ENCODE measurements at regions not wholly inside any gene's neighbourhood (a gene's known extent, or its start where the extent isn't known, plus 50 kb on each side); places are given as distances from the start of the nearest gene placed in this dataset.

GRCh38 chr5:23164971-23165370, 311.8 kb upstream of the CDH12 start:
- ChIA-PET POLR2A (ENCODE audit: unreplicated experiment) (no interaction called here), CTCF (no interaction called here)
- Histone ChIP-seq H3K27me3 (ENCODE audit: insufficient read depth, low read depth) (no peaks in the 10 kb centered on the region), H2AFZ (no peak overlapping the region), H3K79me2 (ENCODE audit: low read depth) (no peaks in the 10 kb centered on the region), H3K36me3 (ENCODE audit: low read depth) (no peaks in the 10 kb centered on the region), H3F3A (ENCODE audit: insufficient read depth, low read depth) (no peaks in the 10 kb centered on the region), H3K9me3 (ENCODE audit: insufficient read depth, low read depth) (no peaks in the 10 kb centered on the region), H3K9me2 (ENCODE audit: insufficient read depth) (no peaks in the 10 kb centered on the region), H3K4me2 (no peak overlapping the region), H4K20me1 (ENCODE audit: insufficient read depth) (no peaks in the 10 kb centered on the region), H3K27ac (no peak overlapping the region), H3K4me3 (no peak overlapping the region), H3K4me1 (replicated peaks; ENCODE audit: insufficient read depth) (no peaks in the 10 kb centered on the region)
- no peak for DNase-seq
- intact Hi-C loops (cut with micrococcal nuclease; ENCODE audit: unreplicated experiment) = no loop called here
- TF ChIP-seq CTCF (conservative IDR thresholded peaks at IDR 0.05) = no peak
- no peak for TF ChIP-seq EZH2 (IDR thresholded peaks at IDR 0.05; ENCODE audit: low read depth)
- no TSS peak for BruUV-seq (replicated peaks)

GRCh38 chr5:23158179-23158578, 305.0 kb upstream of the CDH12 start:
- Histone ChIP-seq H3K4me3 (no peak overlapping the region), H3F3A (ENCODE audit: insufficient read depth, low read depth) (no peaks in the 10 kb centered on the region), H3K4me2 (no peak overlapping the region), H3K36me3 (ENCODE audit: low read depth) (no peaks in the 10 kb centered on the region), H3K4me1 (replicated peaks; ENCODE audit: insufficient read depth) (no peaks in the 10 kb centered on the region), H2AFZ (no peak overlapping the region), H3K9me2 (ENCODE audit: insufficient read depth) (no peaks in the 10 kb centered on the region), H3K79me2 (ENCODE audit: low read depth) (no peaks in the 10 kb centered on the region), H4K20me1 (ENCODE audit: insufficient read depth) (no peaks in the 10 kb centered on the region), H3K27me3 (ENCODE audit: insufficient read depth, low read depth) (no peaks in the 10 kb centered on the region), H3K27ac (no peak overlapping the region), H3K9me3 (ENCODE audit: insufficient read depth, low read depth) (no peaks in the 10 kb centered on the region)
- TF ChIP-seq EZH2 (IDR thresholded peaks at IDR 0.05; ENCODE audit: low read depth) (no peak), CTCF (conservative IDR thresholded peaks at IDR 0.05) (no peak)
- ChIA-PET CTCF (no interaction called here), POLR2A (ENCODE audit: unreplicated experiment) (no interaction called here)
- intact Hi-C loops (cut with micrococcal nuclease; ENCODE audit: unreplicated experiment) = no loop called here
- DNase-seq = no peak
- BruUV-seq (replicated peaks) = no TSS peak

GRCh38 chr5:23157716-23158115, 304.6 kb upstream of the CDH12 start:
- TF ChIP-seq CTCF (conservative IDR thresholded peaks at IDR 0.05) = no peak
- no peak for TF ChIP-seq EZH2 (IDR thresholded peaks at IDR 0.05; ENCODE audit: low read depth)
- intact Hi-C loops (cut with micrococcal nuclease; ENCODE audit: unreplicated experiment) = no loop called here

More at GRCh38 chr5:23157716-23158115, 304.6 kb upstream of the CDH12 start:
- Histone ChIP-seq H3K27me3 (ENCODE audit: insufficient read depth, low read depth) (no peaks in the 10 kb centered on the region), H3K36me3 (ENCODE audit: low read depth) (no peaks in the 10 kb centered on the region), H3K4me2 (no peak overlapping the region), H3K27ac (no peak overlapping the region), H3K79me2 (ENCODE audit: low read depth) (no peaks in the 10 kb centered on the region), H3K9me2 (ENCODE audit: insufficient read depth) (no peaks in the 10 kb centered on the region), H3K9me3 (ENCODE audit: insufficient read depth, low read depth) (no peaks in the 10 kb centered on the region), H3K4me3 (no peak overlapping the region), H3K4me1 (replicated peaks; ENCODE audit: insufficient read depth) (no peaks in the 10 kb centered on the region), H2AFZ (no peak overlapping the region), H4K20me1 (ENCODE audit: insufficient read depth) (no peaks in the 10 kb centered on the region), H3F3A (ENCODE audit: insufficient read depth, low read depth) (no peaks in the 10 kb centered on the region)
- POLR2A ChIA-PET (ENCODE audit: unreplicated experiment) = no interaction called here
- no TSS peak for BruUV-seq (replicated peaks)
- CTCF ChIA-PET = no interaction called here
- DNase-seq = no peak

All from PC-9 (cell line).